ENCODE measurements at regions not wholly inside any gene's neighbourhood (a gene's known extent, or its start where the extent isn't known, plus 50 kb on each side); places are given as distances from the start of the nearest gene placed in this dataset.

DNA sequence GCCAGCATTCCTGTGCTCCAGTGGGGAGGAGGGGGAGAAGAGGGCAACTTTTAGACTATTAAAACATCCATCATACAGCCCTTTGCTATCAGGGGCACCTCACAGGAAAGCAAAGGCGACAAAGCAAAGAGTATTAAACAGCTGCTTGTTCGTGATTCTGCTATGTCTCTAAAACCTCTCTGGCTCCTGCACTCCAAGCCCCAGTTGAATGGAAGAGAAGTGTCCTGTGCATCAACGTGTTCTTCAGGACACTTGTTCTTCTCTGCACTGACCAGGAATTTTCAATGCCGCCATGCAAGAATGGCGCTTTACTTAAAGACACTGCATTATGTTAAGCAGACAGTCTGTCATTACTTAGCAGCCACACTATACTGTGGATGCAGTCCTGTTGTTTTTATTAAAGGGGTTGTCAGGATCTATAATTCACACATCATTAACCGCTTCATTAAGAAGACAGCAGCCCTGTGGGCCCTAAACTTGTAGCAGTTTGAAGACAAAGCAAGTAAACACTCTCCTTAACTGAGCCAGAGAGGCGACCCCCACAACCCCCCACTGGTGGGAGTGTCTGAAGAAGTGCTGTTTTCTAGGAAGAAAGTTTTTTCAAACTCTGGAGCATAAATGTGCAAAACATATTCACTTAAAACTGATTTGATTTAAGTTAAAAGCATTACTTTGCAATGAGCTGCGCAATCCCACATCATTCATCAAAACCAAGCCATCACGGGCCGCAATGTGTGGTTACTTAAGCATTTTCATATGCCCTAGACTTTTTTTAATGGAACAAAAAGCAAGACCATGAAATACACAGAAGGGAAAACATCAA lies 164.5 kb downstream of the ZNF608 start:
- H3K27ac ChIP-seq, result no peak overlapping the region
- TF ChIP-seq ZFX (IDR thresholded peaks at IDR 0.05) (no peak), CTCF (conservative IDR thresholded peaks at IDR 0.05) (no peak)

GRCh38 chr5:124580925-124581737 lies 165.3 kb downstream of the ZNF608 start:
- no peak overlapping the region for H3K27ac ChIP-seq

DNA sequence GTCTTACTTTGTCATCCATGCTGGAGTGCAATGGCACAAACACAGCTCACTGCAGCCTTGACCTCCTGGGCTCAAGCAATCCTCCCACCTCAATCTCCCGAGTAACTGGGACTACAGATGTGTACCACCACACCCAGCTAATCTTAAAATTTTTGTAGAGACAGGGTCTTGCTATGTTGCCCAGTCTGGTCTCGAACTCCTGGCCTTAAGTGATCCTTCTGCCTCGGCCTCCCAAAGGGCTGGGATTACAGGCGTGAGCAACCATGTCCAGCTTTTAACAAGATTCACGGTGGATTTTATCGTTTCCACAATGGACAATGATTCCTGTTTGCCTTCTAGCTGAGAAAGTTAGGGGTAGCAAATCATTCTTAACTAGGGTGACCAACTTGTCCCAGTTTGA lies 165.9 kb downstream of the ZNF608 start:
- no peak overlapping the region for H3K27ac ChIP-seq
- no peak for TF ChIP-seq CTCF (conservative IDR thresholded peaks at IDR 0.05)
- no peak for TF ChIP-seq ZFX (IDR thresholded peaks at IDR 0.05)

More at GRCh38 chr5:124580925-124581737, 165.3 kb downstream of the ZNF608 start:
- no peak for TF ChIP-seq ZFX (IDR thresholded peaks at IDR 0.05)
- no peak for TF ChIP-seq CTCF (conservative IDR thresholded peaks at IDR 0.05)

GRCh38 chr5:124576848-124577409 lies 169.5 kb downstream of the ZNF608 start:
- no peak overlapping the region for H3K27ac ChIP-seq
- no peak for TF ChIP-seq CTCF (conservative IDR thresholded peaks at IDR 0.05)
- no peak for TF ChIP-seq ZFX (IDR thresholded peaks at IDR 0.05)

- no peak overlapping the region for H3K27ac ChIP-seq
- no peak for TF ChIP-seq CTCF (conservative IDR thresholded peaks at IDR 0.05)
- TF ChIP-seq ZFX (IDR thresholded peaks at IDR 0.05), result no peak
Measured at GRCh38 chr5:124575725-124576124, 170.7 kb downstream of the ZNF608 start.

- no peak overlapping the region for H3K27ac ChIP-seq
Measured at GRCh38 chr5:124574521-124575436, 171.7 kb downstream of the ZNF608 start.

More at GRCh38 chr5:124574521-124575436, 171.7 kb downstream of the ZNF608 start:
- TF ChIP-seq CTCF (conservative IDR thresholded peaks at IDR 0.05), result no peak
- TF ChIP-seq ZFX (IDR thresholded peaks at IDR 0.05), result no peak
